GM12891 (cell line): ENCODE measurements at regions not wholly inside any gene's neighbourhood (a gene's known extent, or its start where the extent isn't known, plus 50 kb on each side); places are given as distances from the start of the nearest gene placed in this dataset.

ENCODE experiments used
- DNase-seq: peaks from one replicate; pipeline ENCODE4 v3.0.0; 2011; ENCODE audit warnings: low spot score; ENCODE audit not compliant: insufficient read length
- FAIRE-seq: peaks from 2 replicates; lab custom pipeline; 2011; peaks lifted over from hg19 to GRCh38; lab: Jason Lieb, UNC
- PAX5 ChIP-seq: IDR thresholded peaks from 2 replicates; pipeline ENCODE4 v1.6.1; 2011; ENCODE audit warnings: low read length, moderate library complexity, mild to moderate bottlenecking; ENCODE audit not compliant: insufficient read depth, severe bottlenecking
- POLR2A ChIP-seq: IDR thresholded peaks from 2 replicates; pipeline ENCODE4 v1.6.1; 2011; ENCODE audit warnings: low read depth, low read length, control low read depth
- POLR2AphosphoS5 ChIP-seq: IDR thresholded peaks from 2 replicates; pipeline ENCODE4 v1.6.1; 2011; ENCODE audit warnings: low read depth, low read length, control low read depth
- POU2F2 ChIP-seq: IDR thresholded peaks from 2 replicates; pipeline ENCODE4 v1.6.1; 2011; ENCODE audit warnings: low read depth, mild to moderate bottlenecking, control low read depth, low read length, moderate library complexity
- SPI1 ChIP-seq: IDR thresholded peaks from 2 replicates; pipeline ENCODE4 v1.6.1; 2011; ENCODE audit warnings: low read depth, low read length, control low read depth
- TAF1 ChIP-seq: IDR thresholded peaks from 2 replicates; pipeline ENCODE4 v1.6.1; 2011; ENCODE audit warnings: low read depth, low read length, control low read depth

DNA sequence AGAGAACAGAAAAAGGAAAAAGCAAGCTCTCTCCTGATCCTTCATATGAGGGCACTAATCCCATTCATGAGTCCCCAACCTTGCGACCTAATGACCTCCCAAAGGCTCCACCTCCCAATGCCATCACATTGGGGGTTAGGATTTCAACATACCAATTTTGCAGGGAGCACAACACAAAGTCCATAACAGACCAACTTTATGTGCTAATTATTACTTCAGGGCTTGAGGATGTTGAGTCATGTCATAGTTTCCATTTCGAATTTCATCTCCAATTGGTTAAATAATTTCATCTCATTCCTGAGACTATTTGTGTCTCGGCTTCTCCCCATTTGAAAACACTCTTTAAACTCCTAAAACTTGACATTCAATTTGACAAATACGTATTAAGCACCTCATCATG is 69.9 kb upstream of the KLF7 start:
- TF ChIP-seq POLR2AphosphoS5, result no peak
- no peak for TF ChIP-seq PAX5
- no peak for TF ChIP-seq POU2F2
- no peak for TF ChIP-seq TAF1
- no peak for TF ChIP-seq POLR2A
- TF ChIP-seq SPI1, result no peak
- no peak for DNase-seq
- FAIRE-seq, result no peak

GRCh38 chr2:207236156-207236935 is 70.6 kb upstream of the KLF7 start:
- TF ChIP-seq POU2F2 (no peak), POLR2AphosphoS5 (no peak), POLR2A (no peak), SPI1 (no peak), TAF1 (no peak), PAX5 (no peak)
- no peak for DNase-seq

GRCh38 chr2:207238831-207239701 is 73.3 kb upstream of the KLF7 start:
- no peak for DNase-seq
- TF ChIP-seq POLR2A, result no peak
- no peak for TF ChIP-seq POLR2AphosphoS5
- no peak for TF ChIP-seq POU2F2
- no peak for TF ChIP-seq TAF1
- TF ChIP-seq SPI1, result 0 out of 2 replicates have a peak, but pooled peaks have one; percentile 3
- peak; percentile 72 for FAIRE-seq

More at GRCh38 chr2:207236156-207236935, 70.6 kb upstream of the KLF7 start:
- FAIRE-seq, result no peak

- DNase-seq (no peak), FAIRE-seq (no peak)
- TF ChIP-seq POU2F2, result no peak
- no peak for TF ChIP-seq POLR2A
- TF ChIP-seq TAF1, result no peak
- TF ChIP-seq SPI1, result no peak
- no peak for TF ChIP-seq POLR2AphosphoS5
- no peak for TF ChIP-seq PAX5
These were observed 74.2 kb upstream of the KLF7 start for GRCh38 chr2:207239754-207240494.

DNA sequence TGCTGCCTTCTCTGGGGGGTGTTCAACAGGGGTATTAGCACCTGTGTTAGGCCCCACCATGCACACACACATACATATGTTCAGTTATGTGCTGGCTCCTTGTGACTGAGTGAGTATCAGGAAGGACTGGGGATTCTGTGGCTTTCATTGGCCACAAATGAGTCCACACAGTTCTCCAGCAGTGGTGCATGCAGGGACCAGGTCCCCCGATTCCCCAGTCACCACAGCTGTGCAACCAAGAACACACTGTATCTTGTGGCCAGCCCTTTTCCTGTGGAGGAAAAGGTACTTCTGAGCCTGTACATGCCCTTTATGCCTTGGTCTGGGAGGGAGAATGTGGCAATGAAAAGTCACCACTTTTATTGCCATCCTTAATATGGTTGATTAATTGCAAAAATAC is 74.9 kb upstream of the KLF7 start:
- no peak for FAIRE-seq
- TF ChIP-seq PAX5 (no peak), POU2F2 (no peak), SPI1 (no peak), POLR2A (no peak), POLR2AphosphoS5 (no peak), TAF1 (no peak)
- DNase-seq, result no peak

DNA sequence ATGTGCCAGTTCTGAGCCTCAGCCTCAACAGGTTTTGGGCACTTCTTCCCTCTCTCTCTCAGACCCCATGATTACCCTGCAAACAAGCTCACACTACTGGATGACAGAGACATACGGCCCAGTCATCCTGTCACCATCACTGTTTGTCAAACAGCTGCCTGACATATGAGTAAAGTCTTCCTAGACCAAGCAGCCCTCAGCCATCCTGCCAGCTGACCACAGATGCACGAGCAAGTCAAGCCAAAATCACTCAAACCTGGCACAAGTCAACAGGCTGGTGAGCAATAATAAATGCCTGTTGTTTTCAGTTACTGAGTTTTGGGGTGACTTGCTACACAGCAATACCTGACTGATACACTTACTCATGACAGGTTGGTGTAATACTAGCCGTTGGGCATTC is 75.5 kb upstream of the KLF7 start:
- TF ChIP-seq POLR2AphosphoS5 (no peak), SPI1 (no peak)
- DNase-seq (no peak), FAIRE-seq (peak; percentile 85)

GRCh38 chr2:207243601-207244000 is 77.9 kb upstream of the KLF7 start:
- DNase-seq (no peak), FAIRE-seq (no peak)

GRCh38 chr2:207244971-207245925 is 79.5 kb upstream of the KLF7 start:
- TF ChIP-seq POLR2A (no peak), POLR2AphosphoS5 (no peak), TAF1 (no peak), PAX5 (no peak), SPI1 (no peak), POU2F2 (no peak)
- no peak for FAIRE-seq
- DNase-seq, result no peak

More at GRCh38 chr2:207243601-207244000, 77.9 kb upstream of the KLF7 start:
- TF ChIP-seq SPI1 (no peak), TAF1 (no peak), POLR2AphosphoS5 (no peak), POU2F2 (no peak), POLR2A (no peak), PAX5 (no peak)
